Fibroblast of skin of scalp (primary cell): ENCODE measurements at regions not wholly inside any gene's neighbourhood (a gene's known extent, or its start where the extent isn't known, plus 50 kb on each side); places are given as distances from the start of the nearest gene placed in this dataset.
"Not testable (repeated sequence)": the region's sequence is repeated elsewhere in the genome, so short reads cannot be mapped to it uniquely, and the experiment has no call there.

Source experiments
- DNase-seq: peaks from one replicate; pipeline ENCODE4 v3.0.0-alpha.2; 2013

DNA sequence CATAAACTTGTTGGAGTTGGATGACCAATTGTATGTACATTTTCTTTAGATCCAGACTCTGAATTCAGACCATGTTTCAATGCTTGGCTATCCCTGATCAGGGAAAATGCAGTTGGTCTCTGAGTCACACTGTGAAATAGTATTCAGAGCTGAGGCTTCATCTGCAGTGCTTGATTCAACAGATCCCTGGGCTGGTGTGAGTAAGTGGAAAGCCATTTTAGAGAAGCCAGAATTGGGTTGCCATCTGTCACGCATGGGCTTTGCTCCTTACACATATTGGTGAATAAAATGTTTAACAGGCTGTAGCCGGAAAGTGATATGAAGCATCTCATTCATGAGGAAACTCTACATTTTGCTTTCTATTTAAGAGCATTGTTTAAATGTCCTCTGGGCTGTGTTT is 50.0 kb upstream of the ACYP2 start:
- DNase-seq, result peak; percentile 94

GRCh38 chr2:54063967-54064535 is 51.4 kb upstream of the ACYP2 start:
- no peak for DNase-seq

- peak; percentile 44 for DNase-seq
Observed at GRCh38 chr2:54062401-54062800, 53.0 kb upstream of the ACYP2 start.

DNA sequence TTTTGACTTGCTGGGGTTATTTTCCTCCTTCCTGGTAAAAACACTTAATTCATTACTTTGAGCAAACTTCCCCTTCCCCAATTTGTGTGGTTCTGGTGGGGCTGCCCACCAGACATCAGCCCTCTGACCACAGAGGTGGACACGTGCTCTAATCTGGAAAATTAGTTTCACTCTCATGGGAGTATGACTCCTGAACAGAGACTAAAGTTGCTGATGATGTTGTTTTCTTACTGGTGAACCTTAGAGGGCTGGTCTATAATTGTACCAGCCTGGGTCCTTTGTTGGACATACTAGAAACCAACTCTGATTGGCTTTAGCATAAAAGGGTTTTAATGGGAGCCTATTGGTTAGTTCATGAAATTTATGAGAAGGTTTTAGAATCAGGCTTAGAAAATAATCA is 54.1 kb upstream of the ACYP2 start:
- no peak for DNase-seq

DNA sequence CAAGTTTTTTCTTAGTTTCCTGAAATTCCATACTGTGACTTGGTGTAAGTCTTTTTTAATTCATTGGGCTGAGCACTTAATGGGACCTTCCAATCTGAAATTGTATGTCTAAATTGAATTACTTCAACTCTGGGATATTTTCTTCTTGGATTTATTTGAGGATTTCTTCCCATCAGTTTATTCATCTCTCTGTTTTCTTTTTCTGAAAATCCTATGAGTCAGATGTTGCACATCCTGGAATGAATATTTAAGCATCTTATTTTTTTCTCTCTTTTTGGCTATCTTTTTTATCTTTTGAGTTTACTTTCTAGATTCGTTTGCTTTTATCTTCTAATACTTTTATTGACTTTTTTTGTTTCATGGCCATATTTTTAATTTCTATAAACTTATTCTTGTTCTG is 55.4 kb upstream of the ACYP2 start:
- peak; percentile 53 for DNase-seq

DNA sequence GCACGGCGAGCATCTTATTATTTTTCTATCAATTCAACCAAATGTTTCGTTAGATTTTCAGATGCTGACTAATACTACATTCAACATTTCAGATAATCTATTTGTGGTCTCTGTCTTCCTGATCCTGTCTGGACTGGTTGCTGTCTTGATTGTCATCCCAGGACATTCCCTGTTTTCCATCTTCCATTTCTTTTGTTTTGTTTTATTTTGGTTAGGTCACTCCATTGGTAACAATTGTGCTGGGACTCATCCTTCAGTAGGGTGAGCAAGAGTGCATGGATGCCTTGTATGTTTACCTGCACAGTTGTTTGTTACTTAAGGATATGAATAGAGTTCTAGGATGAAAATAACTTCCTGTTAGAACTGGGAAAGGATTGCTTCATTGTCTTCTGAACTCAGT is 55.9 kb upstream of the ACYP2 start:
- DNase-seq, result no peak

DNA sequence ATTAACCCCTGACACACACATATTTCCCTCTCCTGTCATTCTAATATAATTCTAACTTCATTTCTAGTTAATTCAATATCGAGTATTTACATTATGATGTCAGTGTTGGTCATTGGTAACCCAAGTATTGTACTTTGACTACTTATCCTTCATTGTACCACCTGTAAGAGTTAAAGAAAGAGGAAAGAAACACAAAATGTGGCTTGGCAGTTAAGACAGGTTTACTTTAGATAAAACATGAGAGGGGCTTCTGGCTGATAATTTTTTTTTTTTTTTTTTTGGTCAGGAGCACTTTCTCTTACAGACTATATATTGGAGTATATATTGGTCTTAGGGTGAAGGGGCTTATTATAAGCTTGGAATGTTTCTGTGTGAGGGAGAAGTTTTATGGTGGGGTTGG is 57.0 kb upstream of the ACYP2 start:
- no peak for DNase-seq

DNA sequence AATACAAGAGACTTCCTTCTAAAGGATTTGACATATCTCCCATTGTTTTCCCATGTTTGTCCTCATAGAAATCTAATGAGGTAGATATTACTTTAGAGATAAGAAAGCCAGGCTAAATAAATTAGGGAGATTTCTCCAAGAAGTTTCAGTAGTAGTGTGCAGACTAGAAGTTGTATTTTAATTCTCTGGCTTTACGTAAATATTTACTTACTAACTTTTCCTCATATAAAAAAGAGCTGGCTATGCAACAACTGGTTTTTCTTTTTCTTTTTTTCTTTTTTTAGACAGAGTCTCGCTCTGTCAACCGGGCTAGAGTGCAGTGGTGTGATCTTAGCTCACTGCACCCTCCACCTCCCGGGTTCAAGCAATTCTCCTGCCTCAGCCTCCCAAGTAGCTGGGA is 60.6 kb upstream of the ACYP2 start:
- DNase-seq, result no peak

DNA sequence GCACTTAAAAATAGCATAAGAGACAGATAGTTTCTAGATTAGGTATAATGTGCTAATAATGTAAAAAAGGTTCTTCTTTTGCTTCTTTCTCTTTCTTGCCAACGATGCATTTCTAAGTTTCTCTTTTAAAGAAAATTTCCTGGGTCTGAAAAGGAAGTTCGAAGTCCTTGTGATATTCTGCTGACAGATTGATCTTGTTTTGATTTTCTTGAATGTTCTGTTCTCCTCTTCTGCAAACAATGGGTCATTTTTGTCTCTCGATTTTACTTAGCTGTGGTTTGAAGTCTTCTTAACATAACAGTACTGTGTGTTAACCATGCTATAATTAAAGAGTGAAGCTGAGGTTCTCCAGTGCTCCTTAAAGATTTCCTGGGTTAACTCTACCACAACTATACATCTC is 61.1 kb upstream of the ACYP2 start:
- DNase-seq, result no peak

- DNase-seq, result no peak
Observed at GRCh38 chr2:54053830-54054229, 61.6 kb upstream of the ACYP2 start.

- peak; percentile 40 for DNase-seq
Observed at GRCh38 chr2:54052825-54053718, 62.3 kb upstream of the ACYP2 start.

DNA sequence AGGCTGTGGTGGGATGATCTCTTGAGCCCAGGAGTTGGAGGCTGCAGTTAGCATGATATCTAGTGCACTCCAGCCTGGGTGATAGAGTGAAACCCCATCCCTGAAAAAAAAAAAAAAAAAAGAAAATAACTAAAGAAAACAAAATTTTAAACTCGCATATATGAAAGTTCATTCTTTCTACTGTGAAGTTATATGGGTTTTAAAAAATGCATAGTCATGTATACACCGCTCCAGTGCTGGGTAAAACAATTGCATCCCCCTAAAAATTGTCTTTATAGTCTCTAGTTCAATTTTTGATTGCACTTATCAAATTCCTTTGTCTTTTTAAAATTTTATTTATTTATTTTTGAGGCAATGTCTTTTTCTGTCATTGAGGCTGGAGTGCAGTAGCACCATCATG is 65.0 kb upstream of the ACYP2 start:
- no peak for DNase-seq

- DNase-seq, result no peak
Observed at GRCh38 chr2:54049365-54049764, 66.0 kb upstream of the ACYP2 start.

GRCh38 chr2:54048896-54049295 is 66.5 kb upstream of the ACYP2 start:
- DNase-seq, result not testable (repeated sequence)

DNA sequence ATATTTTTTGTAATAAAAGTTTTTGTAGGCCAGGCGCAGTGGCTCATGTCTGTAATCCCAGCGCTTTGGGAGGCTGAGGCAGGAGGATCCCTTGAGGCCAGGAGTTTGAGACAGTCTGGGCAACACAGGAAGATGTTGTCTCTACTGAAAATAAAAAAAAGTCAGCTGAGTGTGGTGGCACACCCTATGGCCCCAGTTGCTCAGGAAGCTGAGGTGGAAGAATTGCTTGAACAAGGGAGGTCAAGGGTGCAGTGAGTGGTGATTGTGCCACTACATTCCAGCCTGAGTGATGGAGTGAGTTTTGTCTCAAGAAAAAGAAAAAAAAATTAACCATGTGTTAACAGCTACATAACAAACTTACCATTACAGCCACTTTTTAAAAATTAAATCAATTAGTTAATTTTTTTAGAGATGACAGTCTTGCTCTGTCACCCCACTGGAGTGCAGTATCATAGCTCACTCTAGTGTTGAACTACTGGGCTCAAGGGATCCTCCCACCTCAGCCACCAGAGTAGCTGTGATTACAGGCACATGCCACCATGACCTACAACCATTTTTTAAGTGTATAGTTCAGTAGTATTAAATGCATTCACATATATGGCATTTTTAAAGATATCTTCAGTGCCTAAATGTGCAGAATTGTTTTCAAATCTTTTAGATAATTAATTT is 67.2 kb upstream of the ACYP2 start:
- DNase-seq, result no peak

DNA sequence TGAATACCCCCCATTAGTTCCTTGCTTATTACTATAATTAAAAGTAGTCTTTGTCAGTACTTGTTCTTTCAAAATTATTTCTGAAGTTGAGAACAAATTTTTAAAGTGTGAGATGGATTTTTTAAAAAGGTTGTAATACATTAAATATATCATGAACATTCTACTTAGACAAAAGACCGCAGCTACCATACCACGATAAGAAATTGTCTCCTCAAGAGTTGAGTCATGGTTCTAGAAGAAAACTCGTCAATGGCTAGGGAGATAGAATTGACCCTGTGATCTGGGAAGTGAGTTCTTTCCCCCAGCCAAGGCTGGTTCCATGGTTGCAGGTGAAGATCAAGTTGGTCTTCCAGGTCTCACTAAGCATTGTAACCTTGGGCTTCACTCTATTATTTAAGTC is 67.8 kb upstream of the ACYP2 start:
- no peak for DNase-seq

- DNase-seq, result peak; percentile 66
Observed at GRCh38 chr2:54047091-54047490, 68.3 kb upstream of the ACYP2 start.

DNA sequence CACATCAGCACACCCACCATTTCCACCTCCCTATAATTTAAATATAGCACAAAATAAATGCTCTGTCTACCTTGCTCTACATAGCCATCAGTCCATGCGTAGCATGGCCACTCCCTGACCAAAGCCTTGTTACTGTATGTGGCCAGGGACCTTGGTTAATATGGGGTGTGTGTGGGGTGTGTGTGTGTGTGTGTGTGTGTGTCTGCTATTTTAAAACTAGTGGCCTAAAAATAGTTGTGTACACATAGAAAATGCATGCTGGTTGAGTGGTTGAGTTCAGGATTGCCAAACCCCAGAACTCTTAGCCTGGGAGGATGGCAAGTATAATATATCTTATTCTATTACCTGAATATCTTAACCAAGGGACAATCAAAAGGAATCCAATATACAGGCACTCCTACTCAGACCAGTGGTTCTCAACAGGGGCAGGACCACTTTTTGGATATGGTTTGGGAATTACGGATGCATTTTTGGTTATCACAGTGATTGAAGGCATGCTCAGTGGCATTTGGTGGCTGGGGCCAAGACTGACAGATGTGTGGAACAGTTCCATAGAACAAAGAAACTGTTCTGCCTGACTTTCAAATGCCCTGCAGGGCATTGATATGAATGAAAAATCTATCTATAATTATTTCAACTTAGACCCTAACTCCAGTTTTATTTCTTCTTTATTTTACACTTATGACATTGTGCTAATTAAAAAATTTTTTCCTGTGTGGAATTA is 72.3 kb upstream of the PSME4 start:
- no peak for DNase-seq

GRCh38 chr2:54042341-54042740 is 71.5 kb upstream of the PSME4 start:
- no peak for DNase-seq

DNA sequence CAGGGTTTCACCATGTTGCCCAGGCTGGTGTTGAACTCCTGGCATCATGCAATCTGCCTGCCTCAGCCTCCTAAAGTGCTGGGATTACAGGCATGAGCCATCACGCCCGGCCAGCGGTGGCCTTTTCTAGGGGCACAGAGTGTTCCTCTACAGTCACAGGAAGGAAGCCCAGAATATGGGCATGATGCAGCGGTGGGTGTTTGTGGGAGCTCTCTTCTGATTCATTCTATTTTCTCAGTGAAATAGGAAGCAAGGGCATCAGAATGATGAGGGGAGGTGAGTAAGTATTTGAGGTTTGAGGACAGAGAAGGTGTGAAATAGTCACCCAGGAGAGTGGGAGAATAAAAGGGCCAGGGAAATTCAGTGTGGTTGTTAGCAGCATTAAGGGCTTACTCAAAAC is 70.3 kb upstream of the PSME4 start:
- no peak for DNase-seq

DNA sequence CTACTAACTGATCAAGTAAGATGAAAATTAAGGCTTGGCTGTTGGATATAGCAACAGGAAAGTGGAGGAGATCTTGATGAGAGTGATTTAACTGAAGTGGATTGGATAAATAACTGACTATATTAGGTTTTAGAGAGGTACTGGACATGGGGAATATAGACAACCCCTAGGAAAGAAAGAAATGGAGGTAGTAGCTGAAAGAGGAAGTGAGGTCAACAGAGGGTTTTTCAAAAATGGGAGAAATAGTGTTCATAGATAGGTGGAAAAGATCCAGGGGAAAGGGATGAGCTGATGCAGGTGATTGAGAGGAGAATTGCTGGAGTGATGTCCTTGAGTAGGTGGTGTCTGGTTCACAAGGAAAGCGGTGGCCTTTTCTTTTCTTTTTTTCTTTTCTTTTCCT is 69.9 kb upstream of the PSME4 start:
- DNase-seq, result no peak

DNA sequence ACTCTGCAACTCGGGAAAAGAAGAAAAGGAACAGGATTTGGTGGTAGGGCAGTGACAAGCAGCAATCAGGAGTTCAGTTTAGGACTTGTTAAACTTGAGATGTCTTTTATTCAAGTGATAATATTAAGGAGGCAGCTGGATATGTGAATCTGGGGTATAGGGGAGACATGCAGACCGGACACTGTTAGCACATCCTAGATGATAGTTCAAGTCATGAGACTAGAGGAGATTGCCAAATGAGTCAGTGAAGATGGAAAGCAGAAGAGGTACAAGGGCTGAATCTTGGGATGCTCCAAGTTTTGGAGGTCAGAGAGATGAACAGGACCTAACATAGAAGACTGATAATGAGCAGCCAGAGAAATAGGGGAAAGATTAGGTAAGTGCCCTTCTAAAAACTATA is 69.5 kb upstream of the PSME4 start:
- no peak for DNase-seq

GRCh38 chr2:54038835-54039234 is 68.0 kb upstream of the PSME4 start:
- DNase-seq, result no peak
